ENCODE measurements at regions not wholly inside any gene's neighbourhood (a gene's known extent, or its start where the extent isn't known, plus 50 kb on each side); places are given as distances from the start of the nearest gene placed in this dataset.

GRCh38 chr14:81839056-81839455, 305.4 kb upstream of the SEL1L start:
- FAIRE-seq = no peak
- no peak for DNase-seq (ENCODE audit: low read depth)
- H3K27me3 ChIP-seq (ENCODE audit: control insufficient read depth, insufficient read depth, low read length) = no peaks in the 10 kb centered on the region
- TF ChIP-seq, protein P1, sequence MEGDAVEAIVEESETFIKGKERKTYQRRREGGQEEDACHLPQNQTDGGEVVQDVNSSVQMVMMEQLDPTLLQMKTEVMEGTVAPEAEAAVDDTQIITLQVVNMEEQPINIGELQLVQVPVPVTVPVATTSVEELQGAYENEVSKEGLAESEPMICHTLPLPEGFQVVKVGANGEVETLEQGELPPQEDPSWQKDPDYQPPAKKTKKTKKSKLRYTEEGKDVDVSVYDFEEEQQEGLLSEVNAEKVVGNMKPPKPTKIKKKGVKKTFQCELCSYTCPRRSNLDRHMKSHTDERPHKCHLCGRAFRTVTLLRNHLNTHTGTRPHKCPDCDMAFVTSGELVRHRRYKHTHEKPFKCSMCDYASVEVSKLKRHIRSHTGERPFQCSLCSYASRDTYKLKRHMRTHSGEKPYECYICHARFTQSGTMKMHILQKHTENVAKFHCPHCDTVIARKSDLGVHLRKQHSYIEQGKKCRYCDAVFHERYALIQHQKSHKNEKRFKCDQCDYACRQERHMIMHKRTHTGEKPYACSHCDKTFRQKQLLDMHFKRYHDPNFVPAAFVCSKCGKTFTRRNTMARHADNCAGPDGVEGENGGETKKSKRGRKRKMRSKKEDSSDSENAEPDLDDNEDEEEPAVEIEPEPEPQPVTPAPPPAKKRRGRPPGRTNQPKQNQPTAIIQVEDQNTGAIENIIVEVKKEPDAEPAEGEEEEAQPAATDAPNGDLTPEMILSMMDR (IDR thresholded peaks at IDR 0.05; ENCODE audit: insufficient read depth, low read length, severe bottlenecking) = no peak
- H3K4me3 ChIP-seq (ENCODE audit: low read depth, low read length) = no peak overlapping the region
- no peaks in the 10 kb centered on the region for H3K36me3 ChIP-seq (ENCODE audit: control insufficient read depth, insufficient read depth, low read length)

DNA sequence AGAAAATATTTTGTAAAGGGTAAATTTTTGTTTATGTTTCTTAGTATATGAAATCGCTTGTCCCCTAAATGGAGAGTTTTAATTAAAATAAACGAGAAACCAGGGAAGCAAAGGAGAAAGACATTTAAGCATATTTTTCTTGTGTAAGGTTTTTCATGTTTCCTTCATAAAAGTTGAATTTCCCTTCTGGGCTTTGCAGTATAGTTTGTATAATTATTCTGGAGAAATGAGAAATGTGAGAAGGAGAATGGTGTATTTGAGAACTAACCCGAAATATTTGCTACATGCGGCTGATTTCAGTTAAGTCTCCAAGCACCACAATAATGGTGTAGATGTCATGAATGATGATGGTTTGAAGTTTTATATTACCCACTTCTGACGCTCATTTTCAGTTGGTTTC, 307.7 kb upstream of the SEL1L start:
- Histone ChIP-seq H3K4me3 (ENCODE audit: low read depth, low read length) (no peak overlapping the region), H3K27me3 (ENCODE audit: control insufficient read depth, insufficient read depth, low read length) (no peaks in the 10 kb centered on the region), H3K36me3 (ENCODE audit: control insufficient read depth, insufficient read depth, low read length) (no peaks in the 10 kb centered on the region)
- no peak for DNase-seq (ENCODE audit: low read depth)
- no peak for FAIRE-seq
- TF ChIP-seq, protein P1 (IDR thresholded peaks at IDR 0.05; ENCODE audit: insufficient read depth, low read length, severe bottlenecking) = no peak

GRCh38 chr14:81849714-81850113, 316.1 kb upstream of the SEL1L start:
- TF ChIP-seq, protein P1 (IDR thresholded peaks at IDR 0.05; ENCODE audit: insufficient read depth, low read length, severe bottlenecking) = no peak
- Histone ChIP-seq H3K36me3 (ENCODE audit: control insufficient read depth, insufficient read depth, low read length) (no peaks in the 10 kb centered on the region), H3K4me3 (ENCODE audit: low read depth, low read length) (no peak overlapping the region), H3K27me3 (ENCODE audit: control insufficient read depth, insufficient read depth, low read length) (no peaks in the 10 kb centered on the region)
- DNase-seq (ENCODE audit: low read depth) (no peak), FAIRE-seq (no peak)

DNA sequence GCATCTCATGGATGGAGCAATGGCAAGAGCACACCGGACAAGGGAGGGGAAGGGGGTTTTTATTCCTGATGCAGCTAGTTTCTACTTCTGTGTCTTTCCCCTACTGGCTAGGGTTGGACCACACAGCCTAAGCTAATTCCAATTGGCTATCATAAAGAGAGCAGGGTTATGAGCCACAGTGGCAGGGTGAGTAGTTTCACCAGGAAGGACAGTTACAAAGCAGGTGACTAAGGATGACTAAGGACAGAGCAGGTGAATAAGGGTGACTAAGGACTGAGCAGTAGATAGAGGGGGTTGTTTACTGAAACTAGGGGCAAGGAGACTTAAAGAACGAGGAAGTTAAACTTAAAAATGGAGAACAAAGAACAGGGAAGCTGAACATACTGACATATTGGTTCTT, 321.4 kb upstream of the SEL1L start:
- DNase-seq (ENCODE audit: low read depth) (peak; percentile 21), FAIRE-seq (no peak)
- Histone ChIP-seq H3K27me3 (ENCODE audit: control insufficient read depth, insufficient read depth, low read length) (no peaks in the 10 kb centered on the region), H3K4me3 (ENCODE audit: low read depth, low read length) (no peak overlapping the region), H3K36me3 (ENCODE audit: control insufficient read depth, insufficient read depth, low read length) (no peaks in the 10 kb centered on the region)
- TF ChIP-seq, protein P1 (IDR thresholded peaks at IDR 0.05; ENCODE audit: insufficient read depth, low read length, severe bottlenecking) = no peak

- Histone ChIP-seq H3K27me3 (ENCODE audit: control insufficient read depth, insufficient read depth, low read length) (no peaks in the 10 kb centered on the region), H3K36me3 (ENCODE audit: control insufficient read depth, insufficient read depth, low read length) (no peaks in the 10 kb centered on the region), H3K4me3 (ENCODE audit: low read depth, low read length) (no peak overlapping the region)
- no peak for FAIRE-seq
- TF ChIP-seq, protein P1 (IDR thresholded peaks at IDR 0.05; ENCODE audit: insufficient read depth, low read length, severe bottlenecking) = no peak
- no peak for DNase-seq (ENCODE audit: low read depth)
These were observed 325.4 kb upstream of the SEL1L start for GRCh38 chr14:81859046-81859445.

DNA sequence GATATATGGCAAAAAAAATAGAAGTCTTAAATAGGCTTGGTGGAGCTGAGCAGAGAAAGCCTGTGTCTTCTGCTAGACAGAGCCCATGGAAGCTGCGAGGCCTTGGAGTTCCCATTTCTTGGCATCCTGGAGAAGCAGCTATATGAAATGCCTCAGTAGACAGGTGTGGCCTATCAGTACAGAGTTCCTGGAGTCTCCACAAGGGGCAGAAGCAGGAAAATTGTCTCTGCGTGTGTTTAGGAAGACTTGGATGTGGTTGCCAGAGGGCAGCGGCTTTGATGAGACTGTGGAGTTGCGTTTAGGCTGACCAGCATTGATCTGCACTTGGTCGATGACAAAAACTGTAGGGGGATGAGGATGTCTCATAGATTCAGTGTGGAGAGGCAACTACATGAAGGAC, 334.5 kb upstream of the SEL1L start:
- H3K27me3 ChIP-seq (ENCODE audit: control insufficient read depth, insufficient read depth, low read length) = no peaks in the 10 kb centered on the region
- TF ChIP-seq, protein P1 (IDR thresholded peaks at IDR 0.05; ENCODE audit: insufficient read depth, low read length, severe bottlenecking) = no peak
- DNase-seq (ENCODE audit: low read depth) (no peak), FAIRE-seq (no peak)
- no peak overlapping the region for H3K4me3 ChIP-seq (ENCODE audit: low read depth, low read length)
- no peaks in the 10 kb centered on the region for H3K36me3 ChIP-seq (ENCODE audit: control insufficient read depth, insufficient read depth, low read length)
